ENCODE measurements at regions not wholly inside any gene's neighbourhood (a gene's known extent, or its start where the extent isn't known, plus 50 kb on each side); places are given as distances from the start of the nearest gene placed in this dataset.

DNA sequence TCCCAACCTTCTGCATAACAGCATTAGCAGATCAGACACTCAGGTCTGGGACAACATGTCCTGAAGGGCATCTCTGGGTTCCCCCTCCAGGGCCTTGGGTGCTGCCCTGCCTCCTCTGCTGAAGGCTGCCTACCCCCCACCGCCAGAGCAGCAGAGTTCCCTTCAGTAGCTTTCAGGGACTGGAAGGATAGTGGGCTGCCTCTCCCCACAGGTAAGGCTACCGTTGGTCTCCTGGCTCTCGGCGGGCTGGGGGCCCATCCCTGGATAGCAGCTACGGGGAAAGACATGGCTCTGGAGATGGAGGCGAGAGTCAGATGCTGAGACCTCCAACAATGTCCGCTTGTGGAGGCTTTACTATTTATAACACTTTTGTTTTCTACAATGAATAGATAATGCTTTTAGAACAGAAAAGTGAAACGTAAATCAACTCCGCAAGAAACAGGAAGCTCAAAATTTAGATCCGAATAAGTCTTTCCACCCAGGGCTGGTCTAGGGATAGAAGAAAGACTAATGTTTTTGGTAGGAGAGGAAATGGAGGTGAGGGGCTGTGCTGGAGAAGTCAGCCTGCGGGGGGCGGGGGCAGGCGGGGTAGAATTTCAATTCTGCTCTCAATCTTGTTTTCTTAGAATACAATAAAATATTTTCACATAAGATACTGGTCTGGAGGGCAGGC, 58.4 kb downstream of the ARL4C start:
- DNase-seq (ENCODE audit: low read depth): no peak

DNA sequence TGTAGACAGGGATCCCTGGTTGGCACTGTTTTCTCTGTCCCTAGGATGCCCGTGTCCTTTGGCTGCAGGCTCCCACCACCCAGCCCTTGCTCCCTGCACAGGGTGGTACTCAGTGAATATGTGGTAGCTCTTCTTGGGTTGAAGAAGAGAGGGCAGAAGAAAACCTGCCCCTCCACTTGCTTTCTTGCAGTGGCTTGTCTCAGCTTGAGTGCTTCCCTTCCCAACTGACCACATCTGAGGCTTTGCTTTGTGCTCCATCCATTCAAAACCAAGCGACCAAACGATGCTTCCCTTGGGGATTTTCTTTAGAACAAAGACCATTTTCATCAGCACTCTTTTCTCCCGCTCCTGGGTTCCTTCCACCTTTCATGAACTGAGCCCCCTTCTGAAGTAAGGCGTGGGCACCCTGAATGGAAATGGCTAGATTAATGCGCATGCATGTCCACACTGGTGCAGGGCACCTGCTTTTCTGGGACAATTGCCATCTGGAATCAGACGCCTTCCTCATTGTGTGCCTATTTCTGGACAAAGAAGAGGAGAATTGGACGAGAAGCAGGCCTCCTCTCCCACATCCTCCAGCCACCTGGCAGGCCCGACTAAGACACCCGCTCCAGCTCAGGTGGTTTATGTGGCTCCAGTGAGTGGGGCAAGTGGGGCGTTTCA, 59.1 kb downstream of the ARL4C start:
- DNase-seq (ENCODE audit: low read depth): no peak

DNA sequence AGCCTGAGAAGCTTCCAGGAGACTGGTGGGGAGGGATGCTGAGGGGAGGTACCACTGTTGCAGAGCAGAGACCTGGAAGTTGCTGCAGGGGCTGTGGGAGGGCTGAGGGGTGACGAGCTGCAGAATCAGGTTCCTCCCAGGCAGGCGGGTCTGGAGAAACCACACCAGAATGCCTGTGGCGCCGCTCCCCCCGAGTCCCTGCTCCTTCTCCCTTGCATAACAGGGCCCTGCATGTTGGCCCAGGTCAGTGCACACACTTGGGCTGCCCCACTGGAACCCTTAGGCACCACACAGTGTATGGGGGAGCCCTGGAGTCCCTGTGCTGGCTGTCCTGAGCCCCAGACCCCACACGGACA, 60.4 kb downstream of the ARL4C start:
- DNase-seq (ENCODE audit: low read depth): no peak

DNA sequence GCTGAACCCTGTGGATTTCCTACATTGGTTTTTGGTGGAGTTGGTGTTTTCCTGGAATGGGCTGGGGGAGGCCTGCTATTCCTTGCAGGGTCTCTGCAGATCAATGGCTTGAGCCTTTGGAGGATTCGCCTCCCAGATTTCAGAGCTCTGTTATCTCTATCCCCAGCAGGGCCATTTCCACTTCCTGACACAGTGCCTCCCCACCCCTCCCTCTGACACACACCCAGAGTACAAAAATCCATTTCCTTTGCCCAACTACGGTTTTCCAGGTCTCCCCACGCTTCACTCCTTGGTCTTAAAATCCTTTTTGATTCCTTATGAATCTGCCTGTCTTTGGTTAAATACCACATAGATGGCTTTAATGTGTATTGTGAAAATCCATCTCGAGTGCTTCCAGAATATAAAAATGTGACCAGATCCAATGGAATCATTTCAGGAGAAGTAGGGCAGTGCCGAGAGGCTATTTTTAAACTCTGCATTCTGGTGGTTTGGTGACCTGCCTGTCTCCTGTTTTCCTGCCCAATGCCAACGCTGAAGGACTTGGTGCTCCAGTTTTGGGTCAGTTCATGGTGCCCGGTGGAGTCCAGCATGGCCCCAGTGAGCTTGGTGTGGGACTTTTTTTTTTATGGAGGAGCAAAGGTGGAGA, 60.9 kb downstream of the ARL4C start:
- no peak for DNase-seq (ENCODE audit: low read depth)

DNA sequence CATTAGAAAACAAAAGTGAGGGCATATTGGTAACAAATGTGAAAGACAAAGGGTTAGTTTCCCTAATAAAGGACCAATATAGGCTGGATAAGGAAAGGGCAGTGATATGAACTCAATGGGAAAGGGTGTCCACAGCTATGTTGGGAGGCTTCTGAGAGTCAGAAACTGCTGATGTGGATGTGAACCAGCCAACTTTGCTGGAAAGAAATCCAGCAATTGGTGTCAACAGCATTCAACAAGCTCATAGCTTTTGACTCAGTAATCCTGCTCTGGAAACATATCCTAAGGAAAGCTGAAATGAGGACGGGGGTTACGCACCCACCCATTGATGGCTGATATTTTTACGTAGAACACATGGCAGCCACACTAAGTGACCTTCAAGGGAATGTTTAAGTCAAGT, 63.7 kb downstream of the ARL4C start:
- DNase-seq (ENCODE audit: low read depth): no peak

DNA sequence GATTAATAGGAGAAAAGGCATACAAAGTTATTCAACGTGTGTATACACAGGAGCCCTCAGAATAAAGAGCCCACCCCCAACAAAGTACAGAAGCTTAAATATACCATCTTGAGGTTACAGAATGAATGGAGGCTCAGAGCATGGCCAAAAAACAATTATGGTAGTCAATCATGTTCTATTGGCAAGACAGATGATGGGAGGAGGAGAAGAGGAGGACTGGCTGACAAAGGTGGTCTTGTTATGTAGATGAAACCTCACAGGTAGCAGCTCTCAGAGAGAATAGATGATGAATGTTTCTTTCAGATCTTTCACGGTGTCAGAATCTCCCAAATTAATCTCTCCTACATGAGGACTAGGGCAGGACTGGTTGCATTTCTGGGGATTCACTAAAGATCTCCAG, 66.0 kb downstream of the ARL4C start:
- no peak for DNase-seq (ENCODE audit: low read depth)

DNA sequence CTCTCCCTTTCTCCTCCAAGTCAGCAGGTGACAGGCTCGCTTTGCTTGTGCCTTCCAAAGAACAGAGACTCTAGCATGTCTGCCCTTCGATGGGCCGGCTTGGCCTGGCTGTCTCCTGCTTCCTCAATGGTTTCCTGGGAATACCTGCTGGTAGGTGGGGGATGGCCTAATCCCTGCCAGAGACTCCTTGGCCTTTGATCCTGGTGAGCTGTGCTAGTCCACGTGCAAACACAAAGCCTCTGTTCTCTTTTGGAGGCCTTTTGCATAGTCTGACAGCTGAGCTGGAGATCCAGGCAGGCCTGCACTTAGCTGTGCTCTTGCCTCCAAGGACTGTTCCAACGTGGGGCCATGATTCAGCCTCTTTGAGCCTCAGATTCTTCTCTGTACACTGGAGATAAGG, 67.6 kb downstream of the ARL4C start:
- DNase-seq (ENCODE audit: low read depth): no peak

DNA sequence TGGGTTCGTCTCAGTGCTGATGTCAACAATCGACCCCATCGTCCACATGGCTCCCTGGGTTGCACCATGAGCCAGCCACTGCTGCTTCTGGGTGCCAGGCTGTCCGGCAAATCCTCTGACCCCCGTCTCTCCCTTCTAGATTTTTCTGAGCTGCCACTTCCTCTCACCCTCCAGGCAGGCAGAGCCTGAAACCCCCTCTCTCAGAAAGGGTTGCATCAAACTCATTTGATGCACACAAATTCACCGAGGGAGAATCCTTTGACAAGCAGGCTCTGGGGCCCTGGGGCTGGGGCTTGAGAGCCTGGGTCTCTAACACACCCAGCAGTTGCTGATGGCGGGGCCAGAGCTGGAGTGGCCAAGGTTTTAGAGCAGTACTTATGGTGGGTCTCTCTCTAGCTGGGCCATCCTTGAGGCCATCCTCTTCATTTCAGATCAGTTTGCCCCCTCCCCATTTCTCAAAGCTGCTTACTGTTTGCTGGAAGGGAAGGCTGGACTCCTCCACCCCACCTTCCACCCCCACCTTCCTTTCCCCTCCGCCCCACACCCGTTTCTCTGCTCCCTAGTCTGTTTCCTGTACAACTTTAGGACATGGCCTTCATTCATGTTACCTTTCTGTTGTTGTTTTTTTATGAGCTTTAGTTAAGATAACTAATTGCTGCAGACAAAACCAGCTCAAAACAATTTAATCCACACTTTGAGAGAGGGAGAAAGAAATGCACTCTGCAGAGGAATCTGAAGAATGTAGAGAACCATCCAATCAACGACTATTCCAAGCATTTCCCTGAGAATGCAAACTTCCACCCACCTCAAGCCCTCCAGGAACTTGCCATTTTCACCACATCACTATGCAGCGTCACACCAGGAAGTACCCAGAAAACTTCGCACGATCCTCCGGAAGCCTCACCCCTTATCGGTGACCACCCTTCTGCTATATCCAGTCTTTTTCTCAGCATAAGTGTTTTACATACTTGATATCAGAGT, 69.5 kb downstream of the ARL4C start:
- DNase-seq (ENCODE audit: low read depth): peak; percentile 64

DNA sequence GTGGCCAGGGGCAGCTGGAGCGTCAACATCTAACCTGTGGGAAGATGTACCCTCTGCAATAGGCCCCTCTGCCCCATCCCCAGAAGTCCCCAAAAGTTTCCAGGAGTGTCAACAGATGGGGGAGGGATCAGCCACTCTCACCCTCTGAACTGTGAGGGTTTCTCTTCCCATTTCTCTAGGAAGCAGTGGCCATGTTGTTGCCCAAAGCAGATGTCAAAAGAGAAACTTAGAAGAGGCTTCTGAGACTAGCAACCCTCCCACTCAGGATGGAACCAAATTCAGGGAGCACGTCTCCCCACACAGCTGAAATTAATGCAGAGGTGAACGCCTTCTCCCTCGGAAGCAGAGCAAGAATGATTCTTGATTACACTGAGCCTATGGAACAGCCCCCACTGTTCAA, 70.3 kb downstream of the ARL4C start:
- DNase-seq (ENCODE audit: low read depth): no peak

DNA sequence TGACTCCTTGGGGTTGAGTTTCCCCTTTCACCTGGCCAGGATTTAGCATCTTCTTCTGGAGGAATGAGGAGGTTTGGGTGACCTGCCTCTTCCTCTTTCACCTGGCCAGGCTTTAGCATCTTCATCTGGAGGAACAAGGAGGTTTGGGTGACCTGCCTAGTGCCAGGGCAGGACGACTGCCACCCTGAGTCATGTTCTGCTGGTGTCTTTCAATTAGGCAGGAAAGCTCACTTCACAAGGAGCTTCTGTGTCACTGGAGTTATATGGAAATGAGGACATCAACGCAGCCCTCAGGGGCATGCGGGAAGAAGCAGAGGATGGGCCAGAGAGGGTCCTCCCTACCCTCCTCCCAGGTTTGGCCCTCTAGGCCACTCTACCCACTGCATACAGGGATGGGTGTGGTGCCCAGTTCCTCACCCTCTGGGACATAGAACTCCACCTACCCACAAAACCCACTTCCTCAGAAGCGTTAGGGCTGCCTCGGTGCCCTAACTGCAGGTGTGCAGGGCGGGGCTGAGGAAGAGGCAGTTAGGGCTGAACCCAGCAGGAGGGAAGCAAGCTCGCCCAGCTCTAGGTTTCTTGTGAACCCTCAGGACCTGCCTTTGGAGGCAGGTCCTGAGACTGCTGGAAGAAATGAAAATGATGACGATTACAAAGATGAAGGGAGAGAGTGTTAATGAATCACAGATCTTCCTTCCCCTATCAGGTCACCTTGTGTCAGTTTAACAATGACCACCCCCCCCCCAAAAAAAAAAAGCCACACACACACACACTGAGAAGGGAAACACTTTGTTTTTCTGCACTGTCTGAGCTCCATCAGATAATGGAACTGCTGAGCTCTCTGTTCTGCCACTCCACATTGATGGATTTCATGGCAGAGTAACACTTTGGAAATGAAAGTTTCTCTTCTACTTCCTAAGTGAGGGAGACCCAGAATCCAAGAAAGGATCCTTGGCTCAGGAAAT, 71.0 kb downstream of the ARL4C start:
- no peak for DNase-seq (ENCODE audit: low read depth)

DNA sequence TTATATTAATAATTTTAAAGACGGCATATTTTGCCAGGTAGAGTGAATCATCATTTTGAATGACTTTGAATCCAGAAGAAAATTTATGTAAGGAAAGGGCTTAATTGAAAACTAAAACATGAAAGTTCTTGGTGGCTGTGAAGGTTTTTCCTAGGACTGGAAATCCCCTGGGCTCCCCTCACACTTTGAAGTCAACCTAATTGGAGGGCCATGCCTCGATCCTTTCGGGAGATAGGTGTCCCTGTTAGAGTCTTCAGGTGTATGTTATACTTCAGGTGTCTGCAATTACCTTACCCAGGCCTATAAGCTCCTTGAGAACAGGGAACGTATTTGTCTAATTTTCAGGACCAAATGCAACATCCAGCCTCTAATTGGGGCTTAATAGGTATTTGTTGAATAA, 73.0 kb downstream of the ARL4C start:
- DNase-seq (ENCODE audit: low read depth): no peak

DNA sequence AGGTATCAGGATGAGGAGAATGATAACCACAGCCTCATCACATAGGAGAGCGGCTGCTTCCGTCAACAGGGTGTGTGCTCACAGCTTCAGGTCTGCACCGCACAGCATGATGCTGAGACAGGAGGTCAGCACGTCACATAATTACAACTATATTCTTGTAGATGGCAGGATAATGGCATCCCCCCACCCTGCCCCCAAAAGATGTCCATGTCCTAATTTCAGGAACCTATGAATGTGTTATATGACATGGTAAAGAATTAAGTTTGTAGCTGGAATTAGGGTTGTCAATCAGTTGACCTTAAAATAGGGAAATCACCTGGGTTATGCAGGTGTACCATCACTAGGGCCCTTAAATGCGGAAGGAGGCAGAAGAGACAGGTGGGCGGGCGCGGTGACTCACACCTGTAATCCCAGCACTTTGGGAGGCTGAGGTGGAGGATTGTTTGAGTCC, 73.9 kb downstream of the ARL4C start:
- no peak for DNase-seq (ENCODE audit: low read depth)

DNA sequence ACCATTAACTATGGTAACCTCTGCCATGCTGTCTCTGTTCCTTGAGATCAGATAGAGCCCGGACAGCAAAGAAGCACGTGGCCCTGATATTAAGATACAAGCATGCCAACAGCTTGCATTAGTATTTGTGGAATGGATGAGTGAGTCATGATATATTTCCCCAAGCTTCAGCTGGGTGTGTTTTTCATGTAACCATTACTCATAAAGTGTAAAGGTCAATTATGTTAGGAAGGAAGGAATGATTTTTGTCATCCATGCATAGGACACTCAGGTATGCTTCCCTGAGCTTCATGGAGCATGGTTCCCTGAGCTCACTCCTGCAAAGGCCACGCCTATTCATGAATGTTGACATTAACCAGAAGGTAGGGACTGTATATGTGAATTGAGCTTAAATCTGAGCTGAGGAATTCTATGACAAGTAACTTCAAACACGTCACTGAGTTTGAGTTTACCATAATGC, 74.6 kb downstream of the ARL4C start:
- peak; percentile 96 for DNase-seq (ENCODE audit: low read depth)

DNA sequence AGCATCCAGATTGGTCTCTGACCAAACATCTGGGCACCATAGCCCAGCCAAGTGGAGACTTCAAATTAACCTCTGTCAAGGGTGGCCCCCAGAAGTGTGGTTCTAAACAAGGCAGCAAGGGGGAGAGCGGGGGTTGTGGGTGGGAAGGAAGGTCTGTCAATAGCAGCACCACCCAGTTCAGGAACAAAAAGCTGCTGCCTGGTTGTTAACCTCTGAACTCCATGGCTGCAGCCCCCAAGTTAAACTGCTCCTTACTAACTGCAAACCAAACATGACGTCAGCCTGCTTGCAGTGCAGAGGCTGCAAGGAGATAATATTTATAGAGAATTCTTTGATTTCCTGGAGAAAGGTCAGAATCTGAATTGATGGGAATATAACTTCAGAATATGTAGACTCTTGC, 76.5 kb downstream of the ARL4C start:
- DNase-seq (ENCODE audit: low read depth): no peak

DNA sequence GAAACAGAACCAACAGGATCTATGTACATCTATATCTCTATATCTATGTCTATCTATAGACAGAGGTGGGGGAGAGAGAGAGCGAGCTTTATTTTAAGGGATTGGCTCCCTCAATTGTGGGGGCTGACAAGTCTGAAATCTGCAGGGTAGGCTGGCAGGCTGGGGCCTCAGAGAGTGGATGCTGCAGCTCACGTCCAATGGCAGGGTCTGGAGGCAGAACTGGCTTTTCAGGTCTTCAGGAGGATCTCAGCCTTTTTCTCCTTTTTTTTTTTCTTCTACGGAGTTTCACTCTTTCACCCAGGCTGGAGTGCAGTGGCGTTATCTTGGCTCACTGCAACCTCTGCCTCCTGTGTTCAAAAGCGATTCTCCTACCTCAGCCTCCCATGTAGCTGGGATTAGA, 77.2 kb downstream of the ARL4C start:
- DNase-seq (ENCODE audit: low read depth): no peak

DNA sequence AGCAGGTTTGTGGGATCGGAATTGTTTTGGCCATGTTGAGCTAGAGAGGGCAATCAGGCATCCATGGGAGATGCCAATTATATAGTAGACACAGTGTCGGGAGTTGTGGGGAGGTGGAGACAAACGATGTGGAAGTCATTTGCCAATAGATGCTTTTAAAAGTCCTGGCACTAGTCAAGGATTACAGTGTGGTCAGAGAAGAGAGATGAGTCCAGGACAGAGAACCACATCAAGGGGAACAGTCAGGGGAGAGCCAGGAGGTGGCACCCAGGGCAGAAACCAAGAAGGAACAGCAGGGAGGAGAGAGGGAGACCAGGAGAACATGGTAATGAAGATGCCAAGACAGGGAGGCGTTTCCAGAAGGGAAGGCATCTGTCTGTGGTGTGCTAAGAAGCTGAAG, 81.2 kb downstream of the ARL4C start:
- DNase-seq (ENCODE audit: low read depth): no peak

DNA sequence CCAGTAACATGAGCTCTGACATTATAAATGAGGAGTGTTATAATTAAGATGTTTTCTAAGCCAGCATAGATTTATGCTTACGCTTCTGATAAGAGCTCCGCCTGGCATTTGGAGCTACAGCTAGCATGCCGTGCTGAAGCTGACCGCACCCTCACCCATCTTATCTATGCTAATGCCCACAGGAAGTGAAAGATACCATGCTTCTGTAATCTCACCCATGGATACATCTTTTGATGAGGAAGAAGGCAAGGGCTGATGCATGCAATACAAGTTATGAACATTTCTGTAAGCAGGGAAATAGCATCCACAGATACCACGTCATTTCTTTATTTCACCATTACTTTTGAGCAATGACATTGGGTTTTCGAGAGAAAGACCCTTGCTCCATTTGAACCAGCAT, 82.3 kb downstream of the ARL4C start:
- no peak for DNase-seq (ENCODE audit: low read depth)

DNA sequence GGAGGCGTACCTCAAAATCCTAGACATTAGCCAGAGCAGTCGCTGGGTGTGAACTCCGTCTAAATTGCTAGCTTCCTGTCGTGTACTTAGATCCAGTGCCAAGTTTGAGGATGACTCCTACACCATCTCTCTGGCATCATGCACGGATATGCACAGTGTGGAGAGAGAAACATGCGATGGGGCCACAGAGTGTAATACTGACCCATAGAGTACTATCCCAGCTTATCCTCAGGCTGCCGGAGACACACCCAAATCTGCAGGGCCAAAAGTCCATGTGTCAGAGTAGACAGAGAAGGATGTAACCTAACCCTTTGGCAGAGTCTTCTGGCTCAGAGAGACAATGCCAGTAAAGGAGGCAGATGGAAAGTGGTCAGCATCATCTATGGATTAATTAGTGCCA, 84.2 kb downstream of the ARL4C start:
- DNase-seq (ENCODE audit: low read depth): no peak

DNA sequence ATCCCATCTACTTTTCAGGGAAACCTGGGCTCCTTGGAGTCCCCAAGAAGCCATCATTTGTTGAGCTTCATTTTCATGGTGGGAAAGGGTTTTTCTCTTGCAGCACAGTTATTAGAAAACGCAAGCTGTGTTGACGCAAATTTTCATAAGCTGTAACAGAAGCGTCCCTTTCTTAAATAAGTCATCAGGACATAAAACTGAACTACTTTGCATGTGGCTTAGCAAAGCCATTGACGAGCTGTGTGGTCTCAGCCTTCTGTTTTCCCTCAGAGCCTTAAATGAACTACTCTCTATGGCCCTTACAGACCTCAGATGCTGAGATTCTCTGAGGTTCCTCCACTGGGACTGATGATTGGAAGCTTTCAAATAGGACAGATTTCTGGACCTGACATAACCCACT, 85.1 kb downstream of the ARL4C start:
- DNase-seq (ENCODE audit: low read depth): no peak

DNA sequence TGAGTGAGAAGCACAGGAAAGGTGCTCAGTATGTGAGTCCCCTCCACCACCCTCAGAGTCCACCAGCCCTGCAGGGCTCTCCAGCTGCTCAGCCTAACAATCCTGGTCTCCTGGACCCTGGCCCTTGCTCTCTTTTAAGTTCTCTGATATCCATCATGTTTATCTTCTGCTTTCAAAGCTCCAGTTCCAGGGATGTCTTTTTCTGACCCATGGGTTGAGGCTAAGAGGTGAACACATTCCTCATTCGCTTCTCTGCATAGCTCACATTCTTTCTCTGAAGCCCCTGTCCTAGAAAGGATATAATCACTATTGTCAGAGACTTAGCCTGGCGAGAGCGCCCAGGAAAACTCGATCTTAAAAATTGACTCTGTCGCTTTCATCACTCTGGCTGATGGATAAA, 86.4 kb downstream of the ARL4C start:
- no peak for DNase-seq (ENCODE audit: low read depth)

DNA sequence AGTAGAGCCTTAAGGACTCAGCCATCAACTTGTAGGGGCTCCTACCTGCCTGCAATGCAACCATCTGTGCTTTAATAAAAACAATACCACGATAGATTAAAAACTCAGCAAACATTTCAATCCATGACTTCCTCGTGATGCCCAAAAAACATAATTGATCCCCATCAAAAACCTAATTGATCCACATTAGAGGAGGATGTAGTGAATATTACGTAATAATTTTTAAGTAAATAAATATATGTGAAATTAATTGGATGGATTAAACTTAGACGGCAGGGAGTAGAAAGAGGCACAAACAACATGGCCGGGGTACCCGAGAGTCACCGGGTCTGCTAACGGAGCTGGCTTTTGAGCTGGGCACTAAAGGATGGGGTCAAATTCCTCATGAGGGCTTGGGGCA, 87.3 kb downstream of the ARL4C start:
- no peak for DNase-seq (ENCODE audit: low read depth)
